ENCODE measurements at regions not wholly inside any gene's neighbourhood (a gene's known extent, or its start where the extent isn't known, plus 50 kb on each side); places are given as distances from the start of the nearest gene placed in this dataset.

DNA sequence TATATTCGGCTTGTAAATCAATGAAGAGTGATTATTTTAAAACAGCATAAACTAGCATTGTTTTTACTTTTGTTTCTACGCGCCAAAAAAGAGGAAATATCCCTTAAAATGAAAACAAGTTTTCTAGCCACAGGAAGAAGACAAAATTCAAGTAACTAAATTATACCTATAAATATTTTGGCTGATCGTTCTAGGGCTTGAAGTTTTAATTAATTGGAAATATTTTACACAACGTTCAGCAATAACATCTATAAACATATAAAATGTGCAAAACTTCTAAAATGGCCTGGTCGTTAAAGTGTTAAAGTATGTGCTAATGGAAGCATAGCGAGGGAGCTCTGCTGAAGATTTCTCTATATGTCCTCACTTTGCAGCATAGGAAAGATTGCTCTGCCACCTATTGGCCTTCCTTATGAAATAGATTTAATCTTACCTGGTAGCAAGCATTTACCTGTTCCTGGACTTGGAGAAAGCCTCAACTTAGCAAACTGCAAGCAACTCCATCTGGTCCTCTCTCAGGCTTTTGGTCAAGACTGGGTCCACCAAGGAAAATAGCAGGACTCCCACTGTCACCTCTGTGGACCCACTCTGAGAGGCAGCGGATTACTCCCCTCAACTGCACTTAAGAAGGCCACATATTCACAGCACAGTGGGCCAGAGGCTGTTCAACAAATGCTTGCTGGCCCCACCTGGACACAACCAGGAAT is 351.3 kb upstream of the RUNX1 start:
- Histone ChIP-seq H3K9me3 (no peaks in the 10 kb centered on the region), H3K27ac (no peak overlapping the region), H3K36me3 (no peaks in the 10 kb centered on the region), H3K27me3 (no peaks in the 10 kb centered on the region), H3K4me1 (peaks cover 0 to 9% (median 0%) of the 10 kb centered on the region in 4 donors), H3K4me3 (no peak overlapping the region)
- 53 to 56% methylated on average over 8 of the region's 8 CpGs for WGBS, 2 donors
- TF ChIP-seq EP300 (IDR thresholded peaks at IDR 0.05), result no peak
- TF ChIP-seq, protein P1, sequence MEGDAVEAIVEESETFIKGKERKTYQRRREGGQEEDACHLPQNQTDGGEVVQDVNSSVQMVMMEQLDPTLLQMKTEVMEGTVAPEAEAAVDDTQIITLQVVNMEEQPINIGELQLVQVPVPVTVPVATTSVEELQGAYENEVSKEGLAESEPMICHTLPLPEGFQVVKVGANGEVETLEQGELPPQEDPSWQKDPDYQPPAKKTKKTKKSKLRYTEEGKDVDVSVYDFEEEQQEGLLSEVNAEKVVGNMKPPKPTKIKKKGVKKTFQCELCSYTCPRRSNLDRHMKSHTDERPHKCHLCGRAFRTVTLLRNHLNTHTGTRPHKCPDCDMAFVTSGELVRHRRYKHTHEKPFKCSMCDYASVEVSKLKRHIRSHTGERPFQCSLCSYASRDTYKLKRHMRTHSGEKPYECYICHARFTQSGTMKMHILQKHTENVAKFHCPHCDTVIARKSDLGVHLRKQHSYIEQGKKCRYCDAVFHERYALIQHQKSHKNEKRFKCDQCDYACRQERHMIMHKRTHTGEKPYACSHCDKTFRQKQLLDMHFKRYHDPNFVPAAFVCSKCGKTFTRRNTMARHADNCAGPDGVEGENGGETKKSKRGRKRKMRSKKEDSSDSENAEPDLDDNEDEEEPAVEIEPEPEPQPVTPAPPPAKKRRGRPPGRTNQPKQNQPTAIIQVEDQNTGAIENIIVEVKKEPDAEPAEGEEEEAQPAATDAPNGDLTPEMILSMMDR (IDR thresholded peaks at IDR 0.05), result peak in 4 of 5 experiments; percentile 30 to 53 (median 48)
- peak in 1 of 2 donors; percentile 16 for DNase-seq (ENCODE audit: low spot score in 2 of 2)

DNA sequence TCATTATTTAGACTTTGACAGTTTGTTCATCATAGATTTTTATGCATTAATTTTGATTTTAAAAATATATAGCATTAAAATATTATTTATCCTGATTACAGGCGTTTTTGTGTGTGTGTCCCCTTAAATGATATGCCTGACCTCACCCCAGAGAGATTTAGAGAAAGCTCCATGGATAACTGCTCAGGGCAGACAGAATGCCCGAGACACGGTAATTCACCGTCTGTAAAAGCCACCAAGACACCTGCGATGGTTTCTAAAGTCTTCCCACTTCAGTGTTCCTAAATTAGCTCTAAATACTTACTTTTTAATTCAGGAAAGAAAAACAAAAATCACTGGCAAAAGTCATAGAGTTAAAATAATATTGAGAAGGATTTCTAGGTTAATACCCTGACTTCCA is 350.6 kb upstream of the RUNX1 start:
- DNase-seq (ENCODE audit: low spot score in 2 of 2), result no peak
- no peaks in the 10 kb centered on the region for H3K27me3 ChIP-seq
- H3K4me3 ChIP-seq, result no peak overlapping the region
- H3K9me3 ChIP-seq, result no peaks in the 10 kb centered on the region
- WGBS, 2 donors, result 74 to 76% methylated on average over 5 of the region's 5 CpGs
- peaks cover 0 to 9% (median 0%) of the 10 kb centered on the region in 4 donors for H3K4me1 ChIP-seq
- no peak for TF ChIP-seq POLR2A (IDR thresholded peaks at IDR 0.05)
- no peak for TF ChIP-seq EP300 (IDR thresholded peaks at IDR 0.05)
- TF ChIP-seq, protein P1 (IDR thresholded peaks at IDR 0.05), result no peak
- H3K27ac ChIP-seq, result no peak overlapping the region
- no peaks in the 10 kb centered on the region for H3K36me3 ChIP-seq

DNA sequence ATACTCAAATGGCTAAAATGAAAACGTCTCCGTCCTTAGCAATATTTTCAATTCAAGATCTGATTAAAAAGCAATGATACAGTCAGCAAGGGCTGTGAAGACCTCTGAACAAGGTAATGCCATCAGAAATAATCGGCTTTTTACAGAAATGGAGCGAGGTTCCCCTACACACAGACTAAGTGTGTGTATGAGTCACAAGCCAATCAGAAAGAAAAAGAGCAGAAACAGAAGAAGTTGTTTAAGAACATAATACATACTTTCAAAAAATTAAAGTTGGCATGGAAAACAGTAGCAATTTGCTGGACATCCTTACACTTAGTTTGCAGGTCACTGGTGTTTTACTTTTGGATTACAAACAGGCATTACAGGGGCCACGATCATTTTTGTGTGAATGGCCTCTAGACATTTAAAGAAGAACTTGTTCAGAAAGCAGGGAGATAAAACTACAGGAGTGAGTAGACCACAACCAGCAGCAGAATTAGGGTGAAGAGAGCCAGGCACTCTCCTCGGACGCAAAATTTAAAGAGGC is 350.0 kb upstream of the RUNX1 start:
- Histone ChIP-seq H3K9me3 (no peaks in the 10 kb centered on the region), H3K27me3 (no peaks in the 10 kb centered on the region), H3K4me1 (peaks cover 0 to 9% (median 0%) of the 10 kb centered on the region in 4 donors), H3K27ac (no peak overlapping the region), H3K36me3 (no peaks in the 10 kb centered on the region), H3K4me3 (no peak overlapping the region)
- WGBS, 2 donors, result 73% methylated on average over 7 of the region's 7 CpGs
- DNase-seq (ENCODE audit: low spot score in 2 of 2), result no peak
- TF ChIP-seq POLR2A (IDR thresholded peaks at IDR 0.05) (no peak), EP300 (IDR thresholded peaks at IDR 0.05) (no peak)
- TF ChIP-seq, protein P1 (IDR thresholded peaks at IDR 0.05), result no peak

GRCh38 chr21:35398346-35398982 is 349.4 kb upstream of the RUNX1 start:
- Histone ChIP-seq H3K4me3 (no peak overlapping the region), H3K27me3 (no peaks in the 10 kb centered on the region), H3K4me1 (peaks cover 0 to 9% (median 0%) of the 10 kb centered on the region in 4 donors), H3K27ac (no peak overlapping the region), H3K36me3 (no peaks in the 10 kb centered on the region), H3K9me3 (no peaks in the 10 kb centered on the region)
- TF ChIP-seq, protein P1 (IDR thresholded peaks at IDR 0.05), result no peak
- TF ChIP-seq EP300 (IDR thresholded peaks at IDR 0.05), result no peak
- TF ChIP-seq POLR2A (IDR thresholded peaks at IDR 0.05), result no peak
- DNase-seq (ENCODE audit: low spot score in 2 of 2), result no peak

GRCh38 chr21:35397781-35398180 is 348.7 kb upstream of the RUNX1 start:
- H3K9me3 ChIP-seq, result no peaks in the 10 kb centered on the region
- H3K27ac ChIP-seq, result no peak overlapping the region
- peaks cover 0 to 9% (median 0%) of the 10 kb centered on the region in 4 donors for H3K4me1 ChIP-seq
- no peak overlapping the region for H3K4me3 ChIP-seq
- H3K27me3 ChIP-seq, result no peaks in the 10 kb centered on the region
- 75 to 76% methylated on average over 3 of the region's 3 CpGs for WGBS, 2 donors
- H3K36me3 ChIP-seq, result no peaks in the 10 kb centered on the region
- TF ChIP-seq, protein P1 (IDR thresholded peaks at IDR 0.05), result no peak
- no peak for TF ChIP-seq POLR2A (IDR thresholded peaks at IDR 0.05)
- TF ChIP-seq EP300 (IDR thresholded peaks at IDR 0.05), result no peak
- DNase-seq (ENCODE audit: low spot score in 2 of 2), result no peak

Data from tibial nerve (tissue), 4 donors.